ENCODE measurements at regions not wholly inside any gene's neighbourhood (a gene's known extent, or its start where the extent isn't known, plus 50 kb on each side); places are given as distances from the start of the nearest gene placed in this dataset.

DNA sequence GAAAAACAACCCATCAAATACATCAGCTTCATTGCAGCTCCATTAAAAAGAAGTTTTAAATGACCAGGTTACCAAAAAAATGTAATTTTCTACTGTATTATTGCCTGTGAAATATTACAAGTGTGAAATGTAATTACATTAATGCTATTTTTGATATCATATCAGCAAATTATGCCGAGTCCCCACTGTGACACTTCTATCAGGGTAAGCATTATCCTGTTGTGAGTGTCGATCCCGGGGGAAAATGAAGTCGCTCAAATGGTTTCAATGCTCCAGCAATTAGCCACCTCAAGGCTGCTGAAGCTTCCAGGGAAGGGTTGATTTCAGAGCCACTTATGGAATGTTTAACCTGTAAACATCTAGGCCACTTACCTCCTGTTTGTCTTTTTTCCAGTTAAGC lies 70.4 kb downstream of the RCN1 start:
- no peaks in the 10 kb centered on the region for H3K9me3 ChIP-seq
- peaks cover 0 to 11% of the 10 kb centered on the region in 2 experiments for H3K27me3 ChIP-seq (replicated peaks in 1 of 2; ENCODE audit: control insufficient read depth in 2 of 2, extremely low read depth in 1 of 2, insufficient read depth in 2 of 2, low read length in 1 of 2)
- no peaks in the 10 kb centered on the region for H3K4me1 ChIP-seq (ENCODE audit: control insufficient read depth in 1 of 2, extremely low read depth in 1 of 2, insufficient read depth in 2 of 2, low read length in 2 of 2)
- no peak overlapping the region for H3K27ac ChIP-seq (ENCODE audit: low read length)
- no peaks in the 10 kb centered on the region for H3K4me1 Mint-ChIP-seq
- no peaks in the 10 kb centered on the region for H3K36me3 ChIP-seq (ENCODE audit: control insufficient read depth in 2 of 2, extremely low read depth in 1 of 2, insufficient read depth in 1 of 2, low read length in 1 of 2)
- no peak overlapping the region for H3K4me3 ChIP-seq (ENCODE audit: control insufficient read depth in 1 of 2, extremely low read depth in 1 of 2, low read length in 1 of 2)
- H3K4me3 Mint-ChIP-seq, result no peak overlapping the region
- POLR2A ChIA-PET, result no interaction called here
- peaks cover 9 to 10% of the 10 kb centered on the region in 2 donors for H3K27me3 Mint-ChIP-seq
- H3K9me3 Mint-ChIP-seq, result no peaks in the 10 kb centered on the region
- no peak for DNase-seq
- no peaks in the 10 kb centered on the region for H3K36me3 Mint-ChIP-seq
- ATAC-seq (replicated peaks in 1 of 4), result no peak
- CTCF ChIA-PET, result interaction anchor here in 1 of 2 donors (0.6 kb wide), 1 partner anchor 217 kb away, joined by 5 read pairs; no protein-coding TSS in a partner anchor
- H3K27ac Mint-ChIP-seq, result no peak overlapping the region
- WGBS (ENCODE audit: insufficient coverage), result no CpG with 5 or more reads among the region's 4 CpGs

GRCh38 chr11:32162351-32162750 lies 71.5 kb downstream of the RCN1 start:
- no peaks in the 10 kb centered on the region for H3K4me1 ChIP-seq (ENCODE audit: control insufficient read depth in 1 of 2, extremely low read depth in 1 of 2, insufficient read depth in 2 of 2, low read length in 2 of 2)
- H3K27ac Mint-ChIP-seq, result no peak overlapping the region
- CTCF ChIA-PET, result interaction anchor here (0.8 kb wide), 2 partner anchors 14 to 15 kb away, joined by 3 read pairs; no protein-coding TSS in a partner anchor

DNA sequence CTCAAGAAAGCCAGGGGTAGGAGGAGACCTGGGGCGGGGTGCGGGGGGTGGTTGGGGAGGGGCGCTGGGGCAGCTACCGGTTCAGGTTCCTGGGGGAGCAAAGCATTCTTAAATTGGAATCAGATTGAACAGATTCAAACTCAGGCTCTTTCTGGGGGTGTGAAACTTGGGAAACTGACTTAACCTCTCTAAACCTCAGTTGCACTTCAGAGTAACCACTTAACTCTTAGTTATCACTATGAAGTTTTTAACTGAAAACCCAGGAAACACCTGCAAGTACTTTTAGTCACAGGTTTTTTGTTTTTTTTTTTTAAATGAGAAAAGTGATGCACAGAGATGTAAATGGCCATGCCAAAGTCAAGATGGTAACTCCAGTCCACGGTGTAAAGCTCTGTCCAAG lies 72.0 kb downstream of the RCN1 start:
- Histone ChIP-seq H3K9me3 (no peaks in the 10 kb centered on the region), H3K36me3 (ENCODE audit: control insufficient read depth in 2 of 2, extremely low read depth in 1 of 2, insufficient read depth in 1 of 2, low read length in 1 of 2) (no peaks in the 10 kb centered on the region), H3K27ac (ENCODE audit: low read length) (no peak overlapping the region), H3K27me3 (replicated peaks in 1 of 2; ENCODE audit: control insufficient read depth in 2 of 2, extremely low read depth in 1 of 2, insufficient read depth in 2 of 2, low read length in 1 of 2) (peaks cover 0 to 11% of the 10 kb centered on the region in 2 experiments), H3K4me3 (ENCODE audit: control insufficient read depth in 1 of 2, extremely low read depth in 1 of 2, low read length in 1 of 2) (no peak overlapping the region), H3K4me1 (ENCODE audit: control insufficient read depth in 1 of 2, extremely low read depth in 1 of 2, insufficient read depth in 2 of 2, low read length in 2 of 2) (no peaks in the 10 kb centered on the region)
- WGBS (ENCODE audit: insufficient coverage), result 8% methylated on average over 2 of the region's 5 CpGs
- Mint-ChIP-seq H3K4me3 (no peak overlapping the region), H3K36me3 (no peaks in the 10 kb centered on the region), H3K27me3 (peaks cover 7 to 10% of the 10 kb centered on the region in 2 donors), H3K9me3 (no peaks in the 10 kb centered on the region), H3K27ac (no peak overlapping the region), H3K4me1 (peaks cover 0 to 2% (median 0%) of the 10 kb centered on the region in 3 donors)
- DNase-seq, result no peak
- no peak for ATAC-seq (replicated peaks in 1 of 4)
- ChIA-PET CTCF (interaction anchor here in 1 of 2 donors (0.8 kb wide), 1 partner anchor 14 kb away, joined by 3 read pairs; no protein-coding TSS in a partner anchor), POLR2A (no interaction called here)

More at GRCh38 chr11:32162351-32162750, 71.5 kb downstream of the RCN1 start:
- Histone ChIP-seq H3K27me3 (replicated peaks in 1 of 2; ENCODE audit: control insufficient read depth in 2 of 2, extremely low read depth in 1 of 2, insufficient read depth in 2 of 2, low read length in 1 of 2) (peaks cover 0 to 11% of the 10 kb centered on the region in 2 experiments), H3K36me3 (ENCODE audit: control insufficient read depth in 2 of 2, extremely low read depth in 1 of 2, insufficient read depth in 1 of 2, low read length in 1 of 2) (no peaks in the 10 kb centered on the region), H3K27ac (ENCODE audit: low read length) (no peak overlapping the region), H3K9me3 (no peaks in the 10 kb centered on the region), H3K4me3 (ENCODE audit: control insufficient read depth in 1 of 2, extremely low read depth in 1 of 2, low read length in 1 of 2) (no peak overlapping the region)
- Mint-ChIP-seq H3K9me3 (no peaks in the 10 kb centered on the region), H3K4me3 (no peak overlapping the region), H3K36me3 (no peaks in the 10 kb centered on the region), H3K27me3 (peaks cover 7 to 10% of the 10 kb centered on the region in 2 donors), H3K4me1 (no peaks in the 10 kb centered on the region)
- no peak for ATAC-seq (replicated peaks in 1 of 4)
- no CpG with 5 or more reads among the region's 4 CpGs for WGBS (ENCODE audit: insufficient coverage)
- DNase-seq, result no peak
- POLR2A ChIA-PET, result interaction anchor here in 1 of 2 donors (0.6 kb wide), 1 partner anchor 82 kb away, joined by 3 read pairs; no protein-coding TSS in a partner anchor

DNA sequence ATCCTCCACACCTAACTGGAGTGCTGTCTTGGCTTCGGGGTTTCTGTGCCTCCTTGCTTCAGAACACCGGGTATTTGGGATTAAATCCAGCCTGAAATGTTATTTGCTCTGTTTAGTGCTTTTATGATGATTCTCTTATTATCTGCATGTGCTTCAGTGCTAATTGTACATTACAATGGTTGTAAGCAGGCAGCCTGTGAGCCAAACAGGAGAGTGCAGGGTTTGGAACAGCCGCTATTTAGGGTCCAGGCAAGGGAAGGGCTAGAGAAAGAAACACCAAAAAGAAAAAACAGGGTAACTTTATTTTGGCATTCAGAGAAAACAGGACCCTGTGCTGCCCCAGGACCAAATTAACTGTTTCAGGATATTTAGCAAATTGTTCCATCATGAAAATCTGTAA lies 72.7 kb downstream of the RCN1 start:
- ATAC-seq (replicated peaks in 1 of 4) (no peak), DNase-seq (no peak)
- no peaks in the 10 kb centered on the region for H3K9me3 Mint-ChIP-seq
- no peak overlapping the region for H3K4me3 ChIP-seq (ENCODE audit: control insufficient read depth in 1 of 2, extremely low read depth in 1 of 2, low read length in 1 of 2)
- CTCF ChIA-PET, result no interaction called here
- 90% methylated on average over 2 of the region's 3 CpGs for WGBS (ENCODE audit: insufficient coverage)
- H3K4me3 Mint-ChIP-seq, result no peak overlapping the region
- H3K27ac ChIP-seq (ENCODE audit: low read length), result no peak overlapping the region
- peaks cover 0 to 2% of the 10 kb centered on the region in 2 experiments for H3K4me1 ChIP-seq (ENCODE audit: control insufficient read depth in 1 of 2, extremely low read depth in 1 of 2, insufficient read depth in 2 of 2, low read length in 2 of 2)
- H3K36me3 ChIP-seq (ENCODE audit: control insufficient read depth in 2 of 2, extremely low read depth in 1 of 2, insufficient read depth in 1 of 2, low read length in 1 of 2), result no peaks in the 10 kb centered on the region
- H3K4me1 Mint-ChIP-seq, result peaks cover 2 to 6% (median 4%) of the 10 kb centered on the region in 3 donors
- H3K9me3 ChIP-seq, result no peaks in the 10 kb centered on the region
- peaks cover 7 to 10% of the 10 kb centered on the region in 2 donors for H3K27me3 Mint-ChIP-seq
- POLR2A ChIA-PET, result interaction anchor here in 1 of 2 donors (0.6 kb wide), 1 partner anchor 30 kb away, joined by 3 read pairs; no protein-coding TSS in a partner anchor
- peaks cover 0 to 9% of the 10 kb centered on the region in 2 experiments for H3K27me3 ChIP-seq (replicated peaks in 1 of 2; ENCODE audit: control insufficient read depth in 2 of 2, extremely low read depth in 1 of 2, insufficient read depth in 2 of 2, low read length in 1 of 2)
- H3K27ac Mint-ChIP-seq, result no peak overlapping the region
- no peaks in the 10 kb centered on the region for H3K36me3 Mint-ChIP-seq

GRCh38 chr11:32164836-32165235 lies 74.0 kb downstream of the RCN1 start:
- WGBS (ENCODE audit: insufficient coverage), result 85% methylated on average over 3 of the region's 3 CpGs
- POLR2A ChIA-PET, result no interaction called here
- H3K4me3 Mint-ChIP-seq, result no peak overlapping the region
- no peaks in the 10 kb centered on the region for H3K36me3 Mint-ChIP-seq
- ATAC-seq (replicated peaks in 1 of 4) (no peak), DNase-seq (no peak)
- H3K36me3 ChIP-seq (ENCODE audit: control insufficient read depth in 2 of 2, extremely low read depth in 1 of 2, insufficient read depth in 1 of 2, low read length in 1 of 2), result no peaks in the 10 kb centered on the region
- H3K27me3 ChIP-seq (replicated peaks in 1 of 2; ENCODE audit: control insufficient read depth in 2 of 2, extremely low read depth in 1 of 2, insufficient read depth in 2 of 2, low read length in 1 of 2), result peaks cover 0 to 5% of the 10 kb centered on the region in 2 experiments
- H3K27ac ChIP-seq (ENCODE audit: low read length), result no peak overlapping the region
- no peak overlapping the region for H3K4me3 ChIP-seq (ENCODE audit: control insufficient read depth in 1 of 2, extremely low read depth in 1 of 2, low read length in 1 of 2)
- H3K27ac Mint-ChIP-seq, result no peak overlapping the region
- H3K4me1 Mint-ChIP-seq, result peaks cover 11 to 18% (median 16%) of the 10 kb centered on the region in 3 donors
- peaks cover 0 to 6% of the 10 kb centered on the region in 2 donors for H3K27me3 Mint-ChIP-seq
- no peaks in the 10 kb centered on the region for H3K9me3 Mint-ChIP-seq
- H3K4me1 ChIP-seq (ENCODE audit: control insufficient read depth in 1 of 2, extremely low read depth in 1 of 2, insufficient read depth in 2 of 2, low read length in 2 of 2), result peaks cover 5 to 11% of the 10 kb centered on the region in 2 experiments
- CTCF ChIA-PET, result interaction anchor here (0.7 kb wide), 2 partner anchors 67 to 118 kb away, joined by 3 to 19 read pairs; no protein-coding TSS in a partner anchor
- H3K9me3 ChIP-seq, result no peaks in the 10 kb centered on the region

GRCh38 chr11:32168924-32169323 lies 78.0 kb downstream of the RCN1 start:
- Mint-ChIP-seq H3K27ac (no peak overlapping the region), H3K36me3 (no peaks in the 10 kb centered on the region), H3K27me3 (peaks cover 0 to 3% of the 10 kb centered on the region in 2 donors), H3K9me3 (no peaks in the 10 kb centered on the region), H3K4me3 (peak overlapping the region in 1 of 3 donors; percentile 31), H3K4me1 (peaks cover 15 to 32% (median 20%) of the 10 kb centered on the region in 3 donors)
- ChIA-PET CTCF (no interaction called here), POLR2A (no interaction called here)
- no peaks in the 10 kb centered on the region for H3K9me3 ChIP-seq
- DNase-seq (no peak), ATAC-seq (replicated peaks in 1 of 4) (peak; percentile 35 to 73 (median 48))
- H3K27ac ChIP-seq (ENCODE audit: low read length), result no peak overlapping the region
- H3K36me3 ChIP-seq (ENCODE audit: control insufficient read depth in 2 of 2, extremely low read depth in 1 of 2, insufficient read depth in 1 of 2, low read length in 1 of 2), result no peaks in the 10 kb centered on the region
- no CpG with 5 or more reads among the region's 2 CpGs for WGBS (ENCODE audit: insufficient coverage)
- H3K4me1 ChIP-seq (ENCODE audit: control insufficient read depth in 1 of 2, extremely low read depth in 1 of 2, insufficient read depth in 2 of 2, low read length in 2 of 2), result peaks cover 5 to 13% of the 10 kb centered on the region in 2 experiments
- H3K4me3 ChIP-seq (ENCODE audit: control insufficient read depth in 1 of 2, extremely low read depth in 1 of 2, low read length in 1 of 2), result no peak overlapping the region
- H3K27me3 ChIP-seq (replicated peaks in 1 of 2; ENCODE audit: control insufficient read depth in 2 of 2, extremely low read depth in 1 of 2, insufficient read depth in 2 of 2, low read length in 1 of 2), result peaks cover 0 to 5% of the 10 kb centered on the region in 2 experiments

All from T-cell (primary cell).